Mucosa of rectum (tissue), 2 donors: ENCODE measurements at regions not wholly inside any gene's neighbourhood (a gene's known extent, or its start where the extent isn't known, plus 50 kb on each side); places are given as distances from the start of the nearest gene placed in this dataset.
"Not testable (repeated sequence)": the region's sequence is repeated elsewhere in the genome, so short reads cannot be mapped to it uniquely, and the experiment has no call there.

Experiments used
- H3K27ac ChIP-seq, 2 donors: one replicate each; pipeline ENCODE4 v1.7.0; 2013; ENCODE audit warnings: inconsistent platforms in 2 of 2, low read depth in 2 of 2, low read length in 2 of 2
- H3K27me3 ChIP-seq, 2 donors: one replicate each; pipeline ENCODE4 v1.7.0; 2013; ENCODE audit warnings: low read length in 2 of 2; ENCODE audit not compliant: control insufficient read depth in 2 of 2, insufficient read depth in 2 of 2
- H3K36me3 ChIP-seq, 2 donors: one replicate each; pipeline ENCODE4 v1.7.0; 2013; ENCODE audit warnings: low read length in 2 of 2; ENCODE audit not compliant: control insufficient read depth in 2 of 2, insufficient read depth in 2 of 2
- H3K4me1 ChIP-seq, 2 donors: one replicate each; pipeline ENCODE4 v1.7.0; 2013; ENCODE audit warnings: low read length in 2 of 2, mild to moderate bottlenecking in 1 of 2; ENCODE audit not compliant: control insufficient read depth in 2 of 2, insufficient read depth in 2 of 2
- H3K4me3 ChIP-seq, 2 donors: one replicate each; pipeline ENCODE4 v1.7.0; 2013; ENCODE audit warnings: low read length in 2 of 2
- H3K9ac ChIP-seq, 2 donors: one replicate each; pipeline ENCODE4 v1.7.0; 2013; ENCODE audit warnings: low read length in 2 of 2, low read depth in 1 of 2, mild to moderate bottlenecking in 1 of 2
- H3K9me3 ChIP-seq, 2 donors: one replicate each; pipeline ENCODE4 v1.7.0; 2013; ENCODE audit warnings: low read length in 2 of 2; ENCODE audit not compliant: control insufficient read depth in 2 of 2
- donor health status: healthy.
- donor health status: Normal muscosa, but diverticular disease.

GRCh38 chr6:40831381-40831780 lies 207.6 kb downstream of the UNC5CL start:
- Histone ChIP-seq H3K9ac (no peak overlapping the region), H3K27ac (no peak overlapping the region), H3K9me3 (no peaks in the 10 kb centered on the region), H3K36me3 (no peaks in the 10 kb centered on the region), H3K4me3 (no peak overlapping the region), H3K27me3 (peaks cover 0 to 3% of the 10 kb centered on the region in 2 donors), H3K4me1 (no peaks in the 10 kb centered on the region)

GRCh38 chr6:40825102-40825501 lies 213.9 kb downstream of the UNC5CL start:
- no peaks in the 10 kb centered on the region for H3K36me3 ChIP-seq
- H3K27me3 ChIP-seq = no peaks in the 10 kb centered on the region
- no peaks in the 10 kb centered on the region for H3K4me1 ChIP-seq
- H3K4me3 ChIP-seq = no peak overlapping the region
- no peak overlapping the region for H3K27ac ChIP-seq
- no peak overlapping the region for H3K9ac ChIP-seq
- no peaks in the 10 kb centered on the region for H3K9me3 ChIP-seq

- not testable (repeated sequence) for H3K36me3 ChIP-seq, H3K4me1 ChIP-seq, H3K9me3 ChIP-seq, H3K27ac ChIP-seq, H3K4me3 ChIP-seq, H3K9ac ChIP-seq, H3K27me3 ChIP-seq
Measured at GRCh38 chr6:40823917-40824891, 214.8 kb downstream of the UNC5CL start.

- Histone ChIP-seq H3K4me1 (no peaks in the 10 kb centered on the region), H3K4me3 (no peak overlapping the region), H3K36me3 (no peaks in the 10 kb centered on the region), H3K27me3 (no peaks in the 10 kb centered on the region), H3K9me3 (no peaks in the 10 kb centered on the region), H3K9ac (no peak overlapping the region), H3K27ac (no peak overlapping the region)
Measured at GRCh38 chr6:40822619-40823018, 216.4 kb downstream of the UNC5CL start.

- H3K27me3 ChIP-seq = no peaks in the 10 kb centered on the region
- no peak overlapping the region for H3K9ac ChIP-seq
- H3K36me3 ChIP-seq = no peaks in the 10 kb centered on the region
- no peak overlapping the region for H3K27ac ChIP-seq
- no peak overlapping the region for H3K4me3 ChIP-seq
- H3K9me3 ChIP-seq = no peaks in the 10 kb centered on the region
- H3K4me1 ChIP-seq = no peaks in the 10 kb centered on the region
Measured at GRCh38 chr6:40819182-40819834, 219.7 kb downstream of the UNC5CL start.

- Histone ChIP-seq H3K27me3 (no peaks in the 10 kb centered on the region), H3K27ac (no peak overlapping the region), H3K9me3 (no peaks in the 10 kb centered on the region), H3K4me1 (no peaks in the 10 kb centered on the region), H3K9ac (no peak overlapping the region), H3K36me3 (no peaks in the 10 kb centered on the region), H3K4me3 (no peak overlapping the region)
Measured at GRCh38 chr6:40817369-40817768, 221.7 kb downstream of the UNC5CL start.

- H3K9ac ChIP-seq = no peak overlapping the region
- no peaks in the 10 kb centered on the region for H3K4me1 ChIP-seq
- no peaks in the 10 kb centered on the region for H3K9me3 ChIP-seq
- H3K36me3 ChIP-seq = no peaks in the 10 kb centered on the region
- H3K27me3 ChIP-seq = no peaks in the 10 kb centered on the region
- no peak overlapping the region for H3K27ac ChIP-seq
- H3K4me3 ChIP-seq = no peak overlapping the region
Measured at GRCh38 chr6:40816601-40817000, 222.4 kb downstream of the UNC5CL start.

- Histone ChIP-seq H3K4me3 (no peak overlapping the region), H3K9me3 (no peaks in the 10 kb centered on the region)
Measured at GRCh38 chr6:40815731-40816130, 223.3 kb downstream of the UNC5CL start.

GRCh38 chr6:40810171-40810570 lies 223.0 kb upstream of the LRFN2 start:
- Histone ChIP-seq H3K27me3 (no peaks in the 10 kb centered on the region), H3K27ac (no peak overlapping the region), H3K9me3 (no peaks in the 10 kb centered on the region), H3K36me3 (no peaks in the 10 kb centered on the region), H3K9ac (no peak overlapping the region), H3K4me3 (no peak overlapping the region), H3K4me1 (peaks cover 0 to 6% of the 10 kb centered on the region in 2 donors)

More at GRCh38 chr6:40815731-40816130, 223.3 kb downstream of the UNC5CL start:
- Histone ChIP-seq H3K36me3 (no peaks in the 10 kb centered on the region), H3K27me3 (no peaks in the 10 kb centered on the region), H3K9ac (no peak overlapping the region), H3K4me1 (no peaks in the 10 kb centered on the region), H3K27ac (no peak overlapping the region)

GRCh38 chr6:40809627-40810026 lies 222.5 kb upstream of the LRFN2 start:
- H3K4me1 ChIP-seq = peaks cover 2 to 11% of the 10 kb centered on the region in 2 donors
- H3K9ac ChIP-seq = no peak overlapping the region
- H3K27ac ChIP-seq = no peak overlapping the region
- H3K36me3 ChIP-seq = no peaks in the 10 kb centered on the region
- H3K4me3 ChIP-seq = no peak overlapping the region
- H3K9me3 ChIP-seq = no peaks in the 10 kb centered on the region
- no peaks in the 10 kb centered on the region for H3K27me3 ChIP-seq
